ENCODE measurements at regions not wholly inside any gene's neighbourhood (a gene's known extent, or its start where the extent isn't known, plus 50 kb on each side); places are given as distances from the start of the nearest gene placed in this dataset.

DNA sequence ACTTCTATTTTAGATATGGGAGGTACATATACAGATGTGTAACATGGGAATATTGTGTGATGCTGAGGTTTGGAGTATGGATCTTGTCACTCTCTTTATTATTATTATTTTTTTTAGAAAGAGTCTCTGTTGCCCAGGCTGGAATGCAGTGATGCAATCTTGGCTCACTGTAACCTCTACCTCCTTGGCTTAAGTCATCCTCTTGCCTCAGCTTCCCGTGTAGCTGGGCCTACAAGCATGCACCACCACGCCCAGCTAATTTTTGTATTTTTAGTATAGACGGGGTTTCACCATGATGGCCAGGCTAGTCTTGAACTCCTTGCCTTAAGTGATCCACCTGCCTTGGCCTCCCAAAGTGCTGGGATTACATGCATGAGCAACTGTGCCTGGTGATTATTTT, 138.4 kb upstream of the SLC28A3 start:
- Mint-ChIP-seq H3K27ac (ENCODE audit: low read depth, unreplicated experiment) (no peak overlapping the region), H3K4me3 (ENCODE audit: unreplicated experiment) (no peak overlapping the region), H3K9me3 (ENCODE audit: unreplicated experiment) (peaks cover 9% of the 10 kb centered on the region), H3K27me3 (ENCODE audit: insufficient read depth, unreplicated experiment) (no peaks in the 10 kb centered on the region), H3K36me3 (ENCODE audit: insufficient read depth, unreplicated experiment) (no peaks in the 10 kb centered on the region), H3K4me1 (ENCODE audit: insufficient read depth, unreplicated experiment) (no peaks in the 10 kb centered on the region)
- ChIA-PET CTCF (no interaction called here), POLR2A (no interaction called here)
- no TSS peak for BruUV-seq (replicated peaks)
- TF ChIP-seq, protein P1, sequence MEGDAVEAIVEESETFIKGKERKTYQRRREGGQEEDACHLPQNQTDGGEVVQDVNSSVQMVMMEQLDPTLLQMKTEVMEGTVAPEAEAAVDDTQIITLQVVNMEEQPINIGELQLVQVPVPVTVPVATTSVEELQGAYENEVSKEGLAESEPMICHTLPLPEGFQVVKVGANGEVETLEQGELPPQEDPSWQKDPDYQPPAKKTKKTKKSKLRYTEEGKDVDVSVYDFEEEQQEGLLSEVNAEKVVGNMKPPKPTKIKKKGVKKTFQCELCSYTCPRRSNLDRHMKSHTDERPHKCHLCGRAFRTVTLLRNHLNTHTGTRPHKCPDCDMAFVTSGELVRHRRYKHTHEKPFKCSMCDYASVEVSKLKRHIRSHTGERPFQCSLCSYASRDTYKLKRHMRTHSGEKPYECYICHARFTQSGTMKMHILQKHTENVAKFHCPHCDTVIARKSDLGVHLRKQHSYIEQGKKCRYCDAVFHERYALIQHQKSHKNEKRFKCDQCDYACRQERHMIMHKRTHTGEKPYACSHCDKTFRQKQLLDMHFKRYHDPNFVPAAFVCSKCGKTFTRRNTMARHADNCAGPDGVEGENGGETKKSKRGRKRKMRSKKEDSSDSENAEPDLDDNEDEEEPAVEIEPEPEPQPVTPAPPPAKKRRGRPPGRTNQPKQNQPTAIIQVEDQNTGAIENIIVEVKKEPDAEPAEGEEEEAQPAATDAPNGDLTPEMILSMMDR (IDR thresholded peaks at IDR 0.05; ENCODE audit: unreplicated experiment) = no peak
- intact Hi-C loops (cut with micrococcal nuclease) = no loop called here
- DNase-seq (ENCODE audit: unreplicated experiment) = peak; percentile 57

- TF ChIP-seq, protein P1 (IDR thresholded peaks at IDR 0.05; ENCODE audit: unreplicated experiment) = no peak
- no peak overlapping the region for H3K4me3 Mint-ChIP-seq (ENCODE audit: unreplicated experiment)
- ChIA-PET POLR2A (no interaction called here), CTCF (no interaction called here)
- no peaks in the 10 kb centered on the region for H3K27me3 Mint-ChIP-seq (ENCODE audit: insufficient read depth, unreplicated experiment)
- no peaks in the 10 kb centered on the region for H3K4me1 Mint-ChIP-seq (ENCODE audit: insufficient read depth, unreplicated experiment)
- no peak for DNase-seq (ENCODE audit: unreplicated experiment)
- H3K36me3 Mint-ChIP-seq (ENCODE audit: insufficient read depth, unreplicated experiment) = no peaks in the 10 kb centered on the region
- intact Hi-C loops (cut with micrococcal nuclease) = no loop called here
- no TSS peak for BruUV-seq (replicated peaks)
- peaks cover 10% of the 10 kb centered on the region for H3K9me3 Mint-ChIP-seq (ENCODE audit: unreplicated experiment)
- no peak overlapping the region for H3K27ac Mint-ChIP-seq (ENCODE audit: low read depth, unreplicated experiment)
Observed at GRCh38 chr9:84480071-84480470, 139.5 kb upstream of the SLC28A3 start.

DNA sequence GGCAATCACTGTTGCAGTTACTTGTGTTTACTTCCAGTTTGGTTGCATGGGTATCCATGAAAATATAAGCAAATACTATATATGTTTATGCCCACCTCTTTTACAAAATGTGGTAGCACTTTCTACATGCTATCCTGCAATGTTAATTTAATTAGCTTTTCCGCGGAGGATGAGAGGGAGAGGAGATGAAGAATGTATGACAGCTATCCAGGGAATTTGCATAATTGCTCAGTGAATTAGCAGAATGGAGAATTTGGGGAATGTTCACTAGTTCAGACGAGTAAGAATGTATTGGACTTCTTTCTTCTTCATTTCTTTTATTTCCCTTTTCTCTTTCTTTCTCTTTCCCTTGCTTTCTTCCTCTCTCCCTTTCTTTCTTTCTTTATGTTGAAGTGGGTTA, 140.7 kb upstream of the SLC28A3 start:
- Mint-ChIP-seq H3K4me1 (ENCODE audit: insufficient read depth, unreplicated experiment) (peaks cover 6% of the 10 kb centered on the region), H3K27me3 (ENCODE audit: insufficient read depth, unreplicated experiment) (no peaks in the 10 kb centered on the region), H3K36me3 (ENCODE audit: insufficient read depth, unreplicated experiment) (peaks cover 5% of the 10 kb centered on the region), H3K27ac (ENCODE audit: low read depth, unreplicated experiment) (no peak overlapping the region), H3K9me3 (ENCODE audit: unreplicated experiment) (peaks cover 18% of the 10 kb centered on the region), H3K4me3 (ENCODE audit: unreplicated experiment) (no peak overlapping the region)
- ChIA-PET CTCF (no interaction called here), POLR2A (no interaction called here)
- TF ChIP-seq, protein P1 (IDR thresholded peaks at IDR 0.05; ENCODE audit: unreplicated experiment) = no peak
- no peak for DNase-seq (ENCODE audit: unreplicated experiment)
- intact Hi-C loops (cut with micrococcal nuclease) = no loop called here
- BruUV-seq (replicated peaks) = no TSS peak

DNA sequence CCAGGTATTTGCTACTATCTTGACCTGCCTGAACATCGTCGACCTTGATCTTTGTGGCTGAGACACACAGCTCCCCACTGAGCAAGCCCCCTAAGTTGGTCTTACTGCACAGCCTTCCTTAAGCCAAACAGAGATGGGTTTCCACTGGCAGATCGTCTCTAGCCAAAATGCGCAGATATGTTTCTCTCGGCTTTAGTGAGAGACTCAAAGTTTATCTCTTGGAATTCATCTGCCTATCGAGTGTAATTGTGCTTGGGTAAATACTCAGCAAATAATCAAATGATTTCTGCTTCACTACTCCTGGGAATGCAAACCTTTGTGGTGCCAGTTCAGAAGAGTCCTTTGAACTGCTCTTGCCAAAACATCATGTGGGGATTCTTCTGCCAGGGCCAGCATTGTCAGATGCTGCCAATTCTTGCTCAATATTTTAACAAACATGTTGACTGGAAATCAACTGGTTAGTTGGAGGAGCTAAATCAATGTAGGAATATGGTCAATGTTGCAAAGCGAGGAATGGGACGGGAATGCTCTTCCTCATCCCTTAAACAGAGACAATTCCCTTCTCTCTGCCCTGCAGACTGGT, 141.2 kb upstream of the SLC28A3 start:
- TF ChIP-seq, protein P1 (IDR thresholded peaks at IDR 0.05; ENCODE audit: unreplicated experiment) = no peak
- H3K9me3 Mint-ChIP-seq (ENCODE audit: unreplicated experiment) = peaks cover 15% of the 10 kb centered on the region
- CTCF ChIA-PET = no interaction called here

More for the DNA sequence above, 141.2 kb upstream of the SLC28A3 start:
- Mint-ChIP-seq H3K36me3 (ENCODE audit: insufficient read depth, unreplicated experiment) (peaks cover 5% of the 10 kb centered on the region), H3K27me3 (ENCODE audit: insufficient read depth, unreplicated experiment) (no peaks in the 10 kb centered on the region), H3K4me3 (ENCODE audit: unreplicated experiment) (no peak overlapping the region), H3K27ac (ENCODE audit: low read depth, unreplicated experiment) (no peak overlapping the region), H3K4me1 (ENCODE audit: insufficient read depth, unreplicated experiment) (peaks cover 6% of the 10 kb centered on the region)
- intact Hi-C loops (cut with micrococcal nuclease) = no loop called here
- POLR2A ChIA-PET = no interaction called here
- DNase-seq (ENCODE audit: unreplicated experiment) = peak; percentile 9
- BruUV-seq (replicated peaks) = no TSS peak

Measured in MCF 10A (cell line).